Skin of body (tissue), 2 donors: ENCODE measurements at regions not wholly inside any gene's neighbourhood (a gene's known extent, or its start where the extent isn't known, plus 50 kb on each side); places are given as distances from the start of the nearest gene placed in this dataset. TPM values are rescaled to one million over a fixed set of nuclear protein-coding genes. Genes with fewer than 3 reads are reported as not detected.

Experiments
- DNase-seq: peaks from one replicate; lab custom pipeline; 2025; lab: John Stamatoyannopoulos, UW
- small RNA-seq: library from RNA; depleted of rRNA; stranded (forward); fragments of <200 nt; gene quantifications from one replicate; pipeline ENCODE3, GENCODE V24; 2014; ENCODE audit warnings: low replicate concordance

DNA sequence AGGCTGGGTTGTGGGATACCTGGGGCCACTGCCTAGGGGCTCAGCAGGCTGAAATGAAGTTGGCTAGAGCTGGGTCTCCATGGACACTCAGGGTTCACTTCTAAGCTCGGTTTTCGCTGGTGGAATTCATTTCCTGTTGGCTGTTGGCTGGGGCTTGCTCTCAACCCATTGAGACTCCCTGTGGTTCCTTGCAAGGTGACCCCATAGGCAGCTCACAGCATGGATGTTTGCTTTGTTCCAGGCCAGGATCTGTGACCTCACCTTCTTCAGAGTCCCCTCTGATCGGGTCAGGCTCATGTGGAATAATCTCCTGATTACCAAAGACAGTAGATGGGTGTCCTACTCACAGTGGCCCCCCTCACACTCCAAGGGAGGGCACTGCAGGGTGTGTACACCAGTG, 229.3 kb downstream of the QKI start:
- no peak for DNase-seq

DNA sequence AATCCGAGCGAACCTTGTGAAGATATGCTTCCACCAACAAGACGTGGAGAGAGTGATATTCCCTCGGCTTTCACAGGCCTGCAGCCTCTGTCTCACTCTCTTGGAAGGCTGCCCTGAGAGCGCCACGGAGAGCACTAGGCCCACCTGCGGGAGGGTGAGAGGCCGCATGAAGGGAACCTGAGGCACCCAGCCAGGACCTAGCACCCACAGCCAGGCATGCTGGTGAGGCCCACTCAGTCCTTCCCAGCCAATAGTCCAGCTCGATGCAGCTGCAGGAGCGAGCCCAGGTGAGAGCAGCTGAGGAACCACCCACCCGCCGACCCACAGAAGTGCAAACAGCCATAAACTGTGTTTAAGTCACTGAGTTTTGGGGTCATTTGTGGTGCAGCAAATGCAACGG, 227.2 kb downstream of the QKI start:
- DNase-seq, result no peak

DNA sequence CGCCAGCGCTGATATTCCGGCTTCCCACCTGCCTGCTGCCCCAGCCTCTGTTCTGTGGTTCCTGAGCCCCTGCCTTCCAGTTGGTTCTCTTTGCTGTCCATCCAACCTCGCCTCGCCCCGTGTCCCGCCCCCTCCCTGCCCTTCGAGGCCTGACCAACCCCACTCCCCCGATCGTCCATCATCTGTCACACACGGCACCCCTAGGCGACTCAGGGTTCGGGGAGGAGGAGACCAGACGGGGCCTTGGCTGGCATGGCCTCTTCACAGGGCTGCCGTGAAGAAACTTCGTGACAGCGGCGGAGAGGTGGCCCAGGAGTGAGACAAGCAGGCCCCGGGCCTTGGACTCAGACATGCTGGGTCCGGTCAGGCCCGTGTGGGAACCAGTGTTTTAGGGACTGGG, 226.1 kb downstream of the QKI start:
- no peak for DNase-seq

DNA sequence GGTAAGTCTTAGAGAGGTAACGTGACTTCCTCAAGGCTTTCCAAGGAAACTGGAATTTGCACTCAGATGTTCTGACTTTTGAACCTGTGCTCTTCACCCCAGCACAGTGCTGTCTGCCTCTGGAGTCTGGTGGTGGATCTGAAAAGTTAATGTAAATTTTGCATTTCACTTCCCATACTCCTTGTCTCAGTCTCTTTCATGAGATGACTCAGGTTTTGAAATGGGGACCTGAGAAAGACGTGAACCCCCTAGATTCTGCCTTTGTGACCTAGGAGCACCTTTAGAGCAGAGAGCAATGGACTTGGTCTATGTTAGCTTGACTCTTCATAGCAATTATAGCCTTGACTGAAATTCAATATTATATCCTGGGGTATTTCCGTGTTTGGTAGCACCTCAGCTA, 223.0 kb downstream of the QKI start:
- DNase-seq, result no peak

DNA sequence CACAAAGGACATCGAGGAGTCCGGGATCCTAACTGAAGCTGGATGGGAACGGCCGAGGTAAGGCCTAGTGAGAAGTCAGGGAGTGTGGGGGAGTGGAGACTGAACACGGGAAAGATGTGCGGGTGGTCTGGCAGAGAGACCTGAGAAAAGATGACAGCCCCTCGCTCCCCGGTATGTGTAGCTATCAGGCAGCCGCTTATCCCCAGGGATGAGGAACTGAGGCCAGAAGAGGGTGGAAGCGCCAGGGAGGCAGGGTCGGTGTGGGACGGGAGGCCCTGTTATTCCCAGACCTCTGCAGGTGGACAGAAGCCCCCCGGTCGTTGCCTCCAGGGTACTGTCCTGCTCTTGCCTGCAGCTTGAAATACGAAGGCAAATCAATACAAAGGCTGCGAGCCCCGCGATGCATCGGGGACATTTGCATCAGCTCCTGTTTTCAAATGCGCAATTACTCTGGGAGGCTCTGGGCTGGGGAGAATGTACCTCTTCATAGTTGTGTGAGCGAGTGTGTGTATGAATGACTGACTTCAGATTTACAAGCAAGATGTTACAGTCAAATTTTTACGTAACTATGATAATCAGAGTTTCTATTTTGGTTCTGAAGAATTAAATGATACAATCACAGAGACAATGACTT, 221.3 kb downstream of the QKI start:
- no peak for DNase-seq

DNA sequence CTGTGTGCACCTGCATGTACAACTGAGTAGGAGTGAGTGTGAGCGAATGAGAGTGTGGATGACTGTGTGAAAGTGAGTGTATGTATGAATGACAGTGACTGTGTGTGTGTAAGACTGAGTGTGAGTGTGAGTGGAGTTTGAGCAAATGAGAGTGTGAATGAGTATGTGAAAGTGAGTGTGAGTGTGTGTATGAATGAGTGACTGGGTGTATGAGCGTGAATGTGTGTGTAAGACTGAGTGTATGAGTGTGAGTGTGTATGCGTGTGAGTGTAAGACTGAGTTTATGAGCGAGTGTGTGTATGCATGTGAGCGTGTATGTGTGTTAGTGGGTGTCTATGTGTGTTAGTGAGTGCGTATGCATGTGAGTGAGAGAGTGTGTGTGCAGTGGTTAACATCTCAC, 220.8 kb downstream of the QKI start:
- no peak for DNase-seq

DNA sequence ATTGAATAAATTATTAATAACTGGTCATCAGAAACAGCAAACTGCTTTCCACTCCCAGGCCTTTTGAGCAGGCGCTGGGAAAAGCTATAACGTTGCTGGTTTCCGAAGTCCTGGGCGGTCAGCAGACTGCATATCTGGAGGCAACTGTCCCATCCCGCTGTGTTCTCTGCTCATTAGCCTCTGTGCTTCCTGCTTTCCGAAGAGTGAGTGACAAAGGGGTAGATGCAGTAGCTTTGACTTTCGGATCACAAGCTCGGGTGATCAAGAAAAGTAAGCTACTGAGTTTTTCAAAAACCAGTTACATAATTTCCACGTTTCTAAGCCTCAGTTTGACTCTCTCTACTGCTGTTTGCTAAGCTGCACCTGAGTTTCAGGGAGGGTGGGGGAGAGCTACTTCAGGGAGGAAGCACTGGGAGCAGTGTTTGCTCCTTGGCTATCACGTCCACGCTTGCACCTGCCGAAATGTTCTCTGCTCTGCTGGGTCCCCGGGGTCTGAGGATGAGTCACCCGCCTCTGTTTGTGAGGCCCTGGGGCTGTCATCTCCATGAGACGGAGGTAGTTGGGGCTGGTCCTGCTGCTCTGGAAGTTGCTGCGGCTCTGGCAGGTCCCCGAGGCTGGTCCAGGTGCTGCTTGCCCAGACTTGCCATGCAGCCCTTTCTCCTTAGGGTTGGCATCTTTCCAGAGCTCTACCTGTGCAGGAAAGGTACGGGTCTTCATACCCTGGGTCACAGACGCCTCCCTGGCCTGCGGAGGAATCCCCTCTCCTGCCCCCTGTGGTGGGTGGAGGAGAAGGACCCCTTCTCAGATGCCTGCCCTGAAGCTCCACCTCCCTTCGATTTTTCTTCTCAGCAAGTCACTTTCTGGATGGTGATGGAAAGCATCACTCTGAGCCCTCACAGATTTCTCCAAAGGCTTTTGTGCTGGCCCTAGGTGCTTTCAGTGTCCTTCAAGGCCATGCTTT, 220.0 kb downstream of the QKI start:
- no peak for DNase-seq

DNA sequence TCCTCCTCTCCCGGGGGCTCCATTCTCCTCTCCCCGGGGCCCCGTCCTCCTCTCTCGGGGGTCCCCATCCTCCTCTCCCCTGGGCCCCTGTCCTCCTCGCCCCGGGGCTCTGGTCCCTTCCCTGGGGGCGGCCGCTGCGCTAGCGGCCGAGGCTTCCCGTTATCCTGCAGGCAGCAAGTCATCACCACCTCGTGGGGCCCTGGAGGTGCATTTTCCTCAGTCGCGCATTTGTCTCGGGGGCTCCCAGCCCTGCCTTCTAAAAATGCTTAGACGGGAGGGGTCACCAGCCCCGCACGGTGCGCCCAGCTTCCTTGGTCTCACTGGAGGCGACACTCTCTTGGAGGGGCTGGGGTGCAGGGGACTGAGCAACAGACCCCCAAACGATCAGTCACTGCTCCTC, 216.5 kb downstream of the QKI start:
- no peak for DNase-seq

DNA sequence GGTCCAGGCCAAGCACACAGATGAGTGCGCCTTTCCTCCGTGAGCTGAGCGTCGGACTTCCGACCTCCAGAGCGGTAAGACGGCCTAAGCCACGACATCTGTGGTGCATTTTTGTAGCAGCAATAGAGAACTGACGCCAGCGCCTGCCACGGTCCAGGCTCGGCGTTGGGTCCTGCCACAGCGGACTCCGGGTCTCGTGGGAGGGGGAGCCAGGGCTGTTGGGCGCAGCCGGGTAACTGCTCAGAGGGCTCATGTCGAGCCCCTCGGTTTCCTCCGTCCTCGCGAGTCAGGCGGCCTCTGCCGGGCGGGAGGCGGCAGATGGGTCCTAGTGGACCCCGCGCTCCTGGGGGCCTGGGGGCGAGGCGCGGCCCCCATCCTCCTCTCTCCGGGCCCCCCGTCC, 216.1 kb downstream of the QKI start:
- DNase-seq, result no peak

DNA sequence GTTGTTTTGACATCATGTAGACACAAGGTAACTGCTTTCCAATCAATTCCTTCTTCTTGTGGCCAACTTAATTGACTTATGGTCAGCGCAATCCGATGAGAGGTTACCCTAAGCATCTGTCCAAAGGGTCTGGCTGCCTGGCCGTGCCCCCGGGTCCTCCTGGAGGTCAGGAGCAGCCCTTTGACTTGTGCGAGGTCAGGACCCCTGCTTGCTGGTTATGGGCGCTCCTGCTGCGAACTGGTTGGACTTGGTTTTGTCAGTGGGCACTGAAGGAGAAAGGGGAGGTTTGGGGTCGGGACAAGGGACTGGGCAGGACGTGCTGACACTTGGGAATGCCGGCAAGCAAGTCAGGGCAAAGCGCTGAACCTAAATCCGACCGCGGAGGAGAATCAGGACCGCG, 215.6 kb downstream of the QKI start:
- no peak for DNase-seq

Small RNA genes in the stretch of these regions (small RNA-seq; reads per million reads assigned to genes)
- gene RN7SL366P, result not detected
